Neutrophil (primary cell): ENCODE measurements at regions not wholly inside any gene's neighbourhood (a gene's known extent, or its start where the extent isn't known, plus 50 kb on each side); places are given as distances from the start of the nearest gene placed in this dataset.

Source experiments
- H3K27ac ChIP-seq: fragments of 200-600 bp; sonication (generic); 2 replicates; pipeline ENCODE4 v1.5.1; 2016; ENCODE audit warnings: mild to moderate bottlenecking, moderate library complexity
- H3K27me3 ChIP-seq: fragments of 200-600 bp; sonication (generic); 2 replicates; pipeline ENCODE4 v1.6.0; 2016; ENCODE audit warnings: mild to moderate bottlenecking
- H3K36me3 ChIP-seq: fragments of 200-600 bp; sonication (generic); 2 replicates; pipeline ENCODE4 v1.5.1; 2017
- H3K4me1 ChIP-seq, 2 experiments: fragments of 200-600 bp in 1 of 2; sonication (generic) in 1 of 2; 1 replicate in 1 of 2; 2 replicates in 1 of 2; pipeline versions ENCODE4 v1.5.1 to v1.6.1; 2013 to 2016; ENCODE audit warnings: low read depth in 1 of 2, low read length in 1 of 2, mild to moderate bottlenecking in 1 of 2, moderate library complexity in 1 of 2; ENCODE audit not compliant: control insufficient read depth in 1 of 2, insufficient read depth in 1 of 2
- H3K4me3 ChIP-seq, 2 experiments: fragments of 200-600 bp in 1 of 2; sonication (generic) in 1 of 2; 1 replicate in 1 of 2; 2 replicates in 1 of 2; pipeline ENCODE4 v1.5.1; 2013 to 2016; ENCODE audit warnings: low read depth in 1 of 2, low read length in 1 of 2, mild to moderate bottlenecking in 1 of 2, moderate library complexity in 1 of 2
- H3K9me3 ChIP-seq: fragments of 200-600 bp; sonication (generic); 2 replicates; pipeline ENCODE4 v1.5.1; 2016
- TF ChIP-seq, protein P1 (sequence below): fragments of 200-600 bp; sonication (generic); IDR thresholded peaks from 2 replicates; pipeline ENCODE4 v1.5.1; 2016; ENCODE audit warnings: antibody characterized with exemption

GRCh38 chr1:208531003-208531750 is 287.0 kb upstream of the PLXNA2 start:
- Histone ChIP-seq H3K36me3 (no peaks in the 10 kb centered on the region), H3K9me3 (no peaks in the 10 kb centered on the region), H3K27me3 (peaks cover 42% of the 10 kb centered on the region), H3K27ac (no peak overlapping the region), H3K4me3 (no peak overlapping the region), H3K4me1 (peaks cover under 1 to 5% of the 10 kb centered on the region in 2 experiments)
- TF ChIP-seq, protein P1, sequence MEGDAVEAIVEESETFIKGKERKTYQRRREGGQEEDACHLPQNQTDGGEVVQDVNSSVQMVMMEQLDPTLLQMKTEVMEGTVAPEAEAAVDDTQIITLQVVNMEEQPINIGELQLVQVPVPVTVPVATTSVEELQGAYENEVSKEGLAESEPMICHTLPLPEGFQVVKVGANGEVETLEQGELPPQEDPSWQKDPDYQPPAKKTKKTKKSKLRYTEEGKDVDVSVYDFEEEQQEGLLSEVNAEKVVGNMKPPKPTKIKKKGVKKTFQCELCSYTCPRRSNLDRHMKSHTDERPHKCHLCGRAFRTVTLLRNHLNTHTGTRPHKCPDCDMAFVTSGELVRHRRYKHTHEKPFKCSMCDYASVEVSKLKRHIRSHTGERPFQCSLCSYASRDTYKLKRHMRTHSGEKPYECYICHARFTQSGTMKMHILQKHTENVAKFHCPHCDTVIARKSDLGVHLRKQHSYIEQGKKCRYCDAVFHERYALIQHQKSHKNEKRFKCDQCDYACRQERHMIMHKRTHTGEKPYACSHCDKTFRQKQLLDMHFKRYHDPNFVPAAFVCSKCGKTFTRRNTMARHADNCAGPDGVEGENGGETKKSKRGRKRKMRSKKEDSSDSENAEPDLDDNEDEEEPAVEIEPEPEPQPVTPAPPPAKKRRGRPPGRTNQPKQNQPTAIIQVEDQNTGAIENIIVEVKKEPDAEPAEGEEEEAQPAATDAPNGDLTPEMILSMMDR, result no peak

DNA sequence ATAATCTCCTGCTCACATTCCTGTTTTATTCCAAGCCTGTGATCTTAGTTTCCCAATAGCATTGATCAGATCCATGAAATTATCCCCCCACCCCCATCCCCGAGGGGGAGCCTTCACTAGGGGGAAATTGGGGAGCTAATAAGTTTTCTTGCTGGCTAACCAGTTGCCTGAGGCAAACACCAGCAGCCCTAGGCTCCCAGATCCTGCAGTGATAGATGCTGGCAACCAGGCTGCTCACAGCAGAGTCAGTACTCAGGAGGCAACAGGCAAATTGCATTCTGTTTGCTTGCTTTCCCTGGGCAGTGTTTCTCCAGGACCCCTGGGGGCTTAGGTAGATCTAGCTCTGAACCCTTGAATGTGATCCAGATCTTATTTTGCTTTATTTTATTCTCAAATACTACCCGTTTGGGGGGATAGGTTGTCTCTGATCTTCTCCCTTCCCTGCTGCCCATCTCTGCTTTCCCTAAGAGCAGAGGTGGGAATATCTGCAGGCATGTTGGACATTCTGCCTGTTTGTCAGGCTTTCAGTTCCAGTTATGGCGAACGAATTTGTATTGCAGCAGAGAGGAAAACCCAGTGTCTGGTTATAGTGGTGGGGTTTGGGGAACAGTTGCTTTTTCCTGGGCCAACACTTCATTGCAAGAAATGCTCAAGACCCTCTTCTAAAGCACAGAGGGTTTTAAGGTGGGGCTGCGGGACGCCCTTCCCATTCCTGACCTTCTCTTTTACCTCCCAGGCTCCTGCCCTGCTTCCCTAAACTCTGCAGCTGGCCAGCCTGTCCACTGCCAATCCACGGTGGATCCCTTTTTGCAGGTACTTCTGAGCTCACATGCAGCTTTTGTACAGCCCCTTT is 289.8 kb upstream of the PLXNA2 start:
- TF ChIP-seq, protein P1, result no peak
- peaks cover 28 to 33% of the 10 kb centered on the region in 2 experiments for H3K4me1 ChIP-seq
- no peaks in the 10 kb centered on the region for H3K9me3 ChIP-seq
- H3K27me3 ChIP-seq, result peaks cover 33% of the 10 kb centered on the region
- no peak overlapping the region for H3K4me3 ChIP-seq
- H3K27ac ChIP-seq, result no peak overlapping the region
- H3K36me3 ChIP-seq, result no peaks in the 10 kb centered on the region

DNA sequence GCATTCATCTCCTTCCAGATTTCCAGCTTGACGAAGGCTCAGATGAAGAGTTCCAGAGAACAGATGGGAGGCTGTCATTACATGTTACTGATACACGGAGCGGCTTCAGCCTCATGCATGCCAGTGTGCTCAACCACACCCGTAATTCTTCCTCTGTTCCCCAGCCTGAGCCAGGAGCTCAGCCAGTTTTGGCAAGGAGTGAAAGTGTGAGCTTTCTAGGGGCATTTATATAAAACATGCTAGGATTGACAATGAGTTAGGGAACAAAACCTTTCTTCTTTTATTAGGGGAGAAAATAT is 290.4 kb upstream of the PLXNA2 start:
- H3K27ac ChIP-seq, result no peak overlapping the region
- peaks cover 34 to 39% of the 10 kb centered on the region in 2 experiments for H3K4me1 ChIP-seq
- TF ChIP-seq, protein P1, result no peak
- no peak overlapping the region for H3K4me3 ChIP-seq
- H3K27me3 ChIP-seq, result peaks cover 27% of the 10 kb centered on the region
- H3K36me3 ChIP-seq, result no peaks in the 10 kb centered on the region
- H3K9me3 ChIP-seq, result no peaks in the 10 kb centered on the region

DNA sequence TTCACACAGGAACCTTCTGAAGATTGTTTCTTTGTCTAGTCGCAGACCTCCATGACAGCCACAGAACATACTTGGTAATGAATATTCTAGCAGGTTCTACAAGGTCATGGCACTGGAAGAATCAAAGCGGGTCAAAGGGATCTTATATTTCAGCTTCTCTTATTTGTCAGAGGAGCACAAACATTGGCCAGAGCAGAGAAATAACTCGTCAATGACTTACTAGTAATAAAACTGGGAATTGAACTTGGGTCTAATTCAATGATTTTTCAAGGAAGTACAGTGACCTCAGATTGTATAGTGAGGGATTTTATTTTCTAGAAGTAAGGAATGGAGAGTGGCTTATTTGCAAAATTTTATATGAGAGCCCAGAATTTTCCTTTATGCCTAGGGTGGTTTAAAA is 290.8 kb upstream of the PLXNA2 start:
- no peak overlapping the region for H3K27ac ChIP-seq
- H3K27me3 ChIP-seq, result peaks cover 23% of the 10 kb centered on the region
- no peaks in the 10 kb centered on the region for H3K9me3 ChIP-seq
- H3K36me3 ChIP-seq, result no peaks in the 10 kb centered on the region
- TF ChIP-seq, protein P1, result no peak
- no peak overlapping the region for H3K4me3 ChIP-seq
- peaks cover 38 to 43% of the 10 kb centered on the region in 2 experiments for H3K4me1 ChIP-seq

- TF ChIP-seq, protein P1, result no peak
- H3K36me3 ChIP-seq, result no peaks in the 10 kb centered on the region
- H3K27ac ChIP-seq, result no peak overlapping the region
- peaks cover 18% of the 10 kb centered on the region for H3K27me3 ChIP-seq
- H3K4me1 ChIP-seq, result peaks cover 43 to 48% of the 10 kb centered on the region in 2 experiments
- no peaks in the 10 kb centered on the region for H3K9me3 ChIP-seq
- no peak overlapping the region for H3K4me3 ChIP-seq
These were observed 291.3 kb upstream of the PLXNA2 start for GRCh38 chr1:208535511-208535910.
